Heart right ventricle (tissue), 16 donors: ENCODE measurements at regions not wholly inside any gene's neighbourhood (a gene's known extent, or its start where the extent isn't known, plus 50 kb on each side); places are given as distances from the start of the nearest gene placed in this dataset.

Source experiments
- ATAC-seq, 8 donors: fragments of 200-7000 bp; cut with Tn5 transposase; one replicate each; pipeline ENCODE4 v1.9.1; 2020; ENCODE audit warnings: mild to moderate bottlenecking in 8 of 8, moderate library complexity in 8 of 8, moderate number of reproducible peaks in 1 of 8
- DNase-seq, 2 donors: peaks; one replicate each; pipeline ENCODE4 v3.0.0-alpha.2; 2020
- H3K27ac ChIP-seq, 10 donors: fragments of 200-600 bp; sonication (generic) in 2 of 10; one replicate each; pipeline versions ENCODE4 v1.5.0 to v1.8.0; 2020 to 2022; ENCODE audit warnings: mild to moderate bottlenecking in 3 of 10
- H3K27me3 ChIP-seq, 7 donors: fragments of 200-600 bp; one replicate each; pipeline ENCODE4 v1.8.0; 2021 to 2022; ENCODE audit warnings: mild to moderate bottlenecking in 2 of 7
- H3K36me3 ChIP-seq, 9 donors: fragments of 200-600 bp; sonication (generic) in 1 of 9; one replicate each; pipeline versions ENCODE4 v1.5.0 to v1.8.0; 2020 to 2022; ENCODE audit warnings: mild to moderate bottlenecking in 2 of 9
- H3K4me1 ChIP-seq, 9 donors: fragments of 200-600 bp; sonication (generic) in 1 of 9; one replicate each; pipeline versions ENCODE4 v1.5.0 to v1.8.0; 2020 to 2022; ENCODE audit warnings: mild to moderate bottlenecking in 4 of 9
- H3K4me3 ChIP-seq, 10 donors: fragments of 200-600 bp; sonication (generic) in 2 of 10; one replicate each; pipeline versions ENCODE4 v1.5.0 to v1.8.0; 2020 to 2022; ENCODE audit warnings: mild to moderate bottlenecking in 7 of 10, moderate library complexity in 2 of 10
- H3K9me3 ChIP-seq, 11 donors: fragments of 200-600 bp in 10 of 11; sonication (generic) in 2 of 11; one replicate each; pipeline versions ENCODE4 v1.5.0 to v1.8.0; 2013 to 2022; ENCODE audit warnings: mild to moderate bottlenecking in 2 of 11, control low read depth in 1 of 11, moderate library complexity in 1 of 11
- CTCF ChIP-seq, 9 donors: fragments of 200-600 bp; sonication (generic) in 2 of 9; IDR thresholded peaks; one replicate each; pipeline versions ENCODE4 v1.5.0 to v1.8.0; 2021 to 2022; ENCODE audit warnings: antibody characterized with exemption in 9 of 9, mild to moderate bottlenecking in 5 of 9, moderate library complexity in 1 of 9
- WGBS, 2 donors: extraction: QIAGEN DNeasy Blood & Tissue Kit; methylation state at CpG; one replicate each; pipeline ENCODE4 v1.1.7; 2013; ENCODE audit warnings: inconsistent platforms in 1 of 2; 5-methylcytosine and 5-hydroxymethylcytosine counted together
- intact Hi-C, 10 donors: fragments of 100-400 bp; cut with DNase I; formaldehyde crosslinking; loops; one replicate each; pipeline versions ENCODE4 v1.11.1 to v1.14.2; 2022
- donor health status: Arrhythmogenic right ventricular cardiomyopathy.
- donor health status: ischemic (EF 13 %, LVEDD 7.1; RV severe dilation, severe dysfunction).
- donor health status: healthy with polysubstance abuse.
- donor health status: DM: no; HTN: yes; CAD: no.
- donor health status: DM: no; HTN: no; CAD: no.
- donor health status: ischemic (EF 25% LVEDD 6.9; RV normal size, moderate dysfunction).
- donor health status: ischemic (EF 25% LVEDD 5.7; RV mildly dilated, moderate dysfunction).
- donor health status: healthy.
- donor health status: DM: yes; HTN: yes; CAD: no.
- donor health status: Ischemic cardiomyopathy.
- donor health status: ischemic (EF 35%, LVEDD 5.7; RV mildly dilated, moderate dysfunction).
- donor health status: nonischemic (EF 11% LVEDD 7.7; RV severe dilation, severe dysfunction).
- donor health status: DM: yes; HTN: yes; CAD: no.
- donor health status: PGD.
- donor health status: ischemic (EF 29% LVEDD 5.4; RV normal size, mild dysfunction).
- donor health status: nonischemic (EF 23%, LVEDD 6.1; RV moderate dilation, normal function).

GRCh38 chr6:114739656-114740055 lies 396.8 kb upstream of the HS3ST5 start:
- H3K36me3 ChIP-seq, result no peaks in the 10 kb centered on the region
- TF ChIP-seq CTCF (IDR thresholded peaks at IDR 0.05), result no peak
- no peak for DNase-seq
- intact Hi-C loops, result loop anchor here in 2 of 10 donors (10.0 kb wide), 1 partner anchor 1155 kb away; no protein-coding TSS in a partner anchor
- ATAC-seq, result no peak
- no peak overlapping the region for H3K4me3 ChIP-seq
- H3K9me3 ChIP-seq, result peaks cover 0 to 3% (median 0%) of the 10 kb centered on the region in 11 donors
- H3K4me1 ChIP-seq, result no peaks in the 10 kb centered on the region
- no peaks in the 10 kb centered on the region for H3K27me3 ChIP-seq
- no peak overlapping the region for H3K27ac ChIP-seq
- 71 to 84% methylated on average over 1 of the region's 1 CpG for WGBS, 2 donors

GRCh38 chr6:114735025-114735735 lies 392.4 kb upstream of the HS3ST5 start:
- WGBS, 2 donors, result 56 to 68% methylated on average over 5 of the region's 5 CpGs
- no peaks in the 10 kb centered on the region for H3K36me3 ChIP-seq
- no peak overlapping the region for H3K4me3 ChIP-seq
- no peaks in the 10 kb centered on the region for H3K27me3 ChIP-seq
- H3K27ac ChIP-seq, result no peak overlapping the region
- H3K4me1 ChIP-seq, result no peaks in the 10 kb centered on the region
- intact Hi-C loops, result no loop called here
- ATAC-seq, result no peak
- peaks cover 0 to 15% (median 0%) of the 10 kb centered on the region in 11 donors for H3K9me3 ChIP-seq
- DNase-seq, result no peak
- no peak for TF ChIP-seq CTCF (IDR thresholded peaks at IDR 0.05)

- Histone ChIP-seq H3K27ac (no peak overlapping the region), H3K9me3 (peaks cover 0 to 12% (median 0%) of the 10 kb centered on the region in 11 donors), H3K27me3 (no peaks in the 10 kb centered on the region), H3K4me3 (no peak overlapping the region), H3K4me1 (no peaks in the 10 kb centered on the region), H3K36me3 (no peaks in the 10 kb centered on the region)
- ATAC-seq, result no peak
- intact Hi-C loops, result no loop called here
- DNase-seq, result no peak
- 51 to 74% methylated on average over 1 of the region's 1 CpG for WGBS, 2 donors
- TF ChIP-seq CTCF (IDR thresholded peaks at IDR 0.05), result no peak
Observed at GRCh38 chr6:114733596-114733995, 390.8 kb upstream of the HS3ST5 start.

- WGBS, 2 donors, result 76 to 82% methylated on average over 2 of the region's 2 CpGs
- intact Hi-C loops, result no loop called here
- Histone ChIP-seq H3K27me3 (no peaks in the 10 kb centered on the region), H3K4me3 (no peak overlapping the region), H3K36me3 (no peaks in the 10 kb centered on the region), H3K27ac (no peak overlapping the region), H3K4me1 (peaks cover 0 to 4% (median 0%) of the 10 kb centered on the region in 9 donors), H3K9me3 (peaks cover 0 to 3% (median 0%) of the 10 kb centered on the region in 11 donors)
- DNase-seq (no peak), ATAC-seq (no peak)
- TF ChIP-seq CTCF (IDR thresholded peaks at IDR 0.05), result no peak
Observed at GRCh38 chr6:114718716-114719270, 376.0 kb upstream of the HS3ST5 start.
